GM13976 (cell line): ENCODE measurements at regions not wholly inside any gene's neighbourhood (a gene's known extent, or its start where the extent isn't known, plus 50 kb on each side); places are given as distances from the start of the nearest gene placed in this dataset.
A peak's percentile ranks its signal among the peaks of the same experiment; 100 is the strongest.
"Not testable (repeated sequence)": the region's sequence is repeated elsewhere in the genome, so short reads cannot be mapped to it uniquely, and the experiment has no call there.

ENCODE experiments used
- DNase-seq: peaks from one replicate; pipeline ENCODE4 v3.0.0; 2012; ENCODE audit warnings: low spot score
- in situ Hi-C: fragments of 300-500 bp; cut with MboI; formaldehyde crosslinking; loops from one replicate; pipeline ENCODE4 v1.12.0; 2022; ENCODE audit warnings: low sequenced_read_pairs, mixed read lengths, inconsistent platforms; ENCODE audit not compliant: unreplicated experiment
- TF ChIP-seq, protein P1 (sequence below): IDR thresholded peaks from 2 replicates; pipeline ENCODE4 v1.5.1; 2012; ENCODE audit warnings: borderline replicate concordance, mild to moderate bottlenecking; ENCODE audit not compliant: insufficient read depth; ENCODE audit errors: extremely low read depth, missing control alignments, control extremely low read depth

DNA sequence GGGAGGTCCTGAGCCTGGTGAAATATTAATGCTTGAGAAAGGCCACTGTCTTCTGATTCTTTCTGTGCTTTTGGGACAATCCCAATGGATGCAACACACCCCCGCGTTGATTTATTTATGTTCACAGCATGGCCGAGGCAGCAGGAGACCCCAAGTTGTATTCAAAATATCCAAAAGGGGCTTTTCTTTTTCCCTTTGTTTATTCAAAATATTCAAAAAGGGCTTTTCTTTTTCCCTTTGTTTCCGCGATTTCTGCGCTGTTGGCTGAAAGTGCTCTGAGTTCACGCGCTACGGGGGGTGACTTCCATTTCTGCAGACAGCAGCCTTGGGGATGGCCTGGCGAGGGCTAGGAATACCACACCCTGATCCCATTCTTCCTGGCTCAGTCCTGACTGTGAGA lies 59.5 kb upstream of the PPP2R3B start:
- TF ChIP-seq, protein P1, sequence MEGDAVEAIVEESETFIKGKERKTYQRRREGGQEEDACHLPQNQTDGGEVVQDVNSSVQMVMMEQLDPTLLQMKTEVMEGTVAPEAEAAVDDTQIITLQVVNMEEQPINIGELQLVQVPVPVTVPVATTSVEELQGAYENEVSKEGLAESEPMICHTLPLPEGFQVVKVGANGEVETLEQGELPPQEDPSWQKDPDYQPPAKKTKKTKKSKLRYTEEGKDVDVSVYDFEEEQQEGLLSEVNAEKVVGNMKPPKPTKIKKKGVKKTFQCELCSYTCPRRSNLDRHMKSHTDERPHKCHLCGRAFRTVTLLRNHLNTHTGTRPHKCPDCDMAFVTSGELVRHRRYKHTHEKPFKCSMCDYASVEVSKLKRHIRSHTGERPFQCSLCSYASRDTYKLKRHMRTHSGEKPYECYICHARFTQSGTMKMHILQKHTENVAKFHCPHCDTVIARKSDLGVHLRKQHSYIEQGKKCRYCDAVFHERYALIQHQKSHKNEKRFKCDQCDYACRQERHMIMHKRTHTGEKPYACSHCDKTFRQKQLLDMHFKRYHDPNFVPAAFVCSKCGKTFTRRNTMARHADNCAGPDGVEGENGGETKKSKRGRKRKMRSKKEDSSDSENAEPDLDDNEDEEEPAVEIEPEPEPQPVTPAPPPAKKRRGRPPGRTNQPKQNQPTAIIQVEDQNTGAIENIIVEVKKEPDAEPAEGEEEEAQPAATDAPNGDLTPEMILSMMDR = no peak

DNA sequence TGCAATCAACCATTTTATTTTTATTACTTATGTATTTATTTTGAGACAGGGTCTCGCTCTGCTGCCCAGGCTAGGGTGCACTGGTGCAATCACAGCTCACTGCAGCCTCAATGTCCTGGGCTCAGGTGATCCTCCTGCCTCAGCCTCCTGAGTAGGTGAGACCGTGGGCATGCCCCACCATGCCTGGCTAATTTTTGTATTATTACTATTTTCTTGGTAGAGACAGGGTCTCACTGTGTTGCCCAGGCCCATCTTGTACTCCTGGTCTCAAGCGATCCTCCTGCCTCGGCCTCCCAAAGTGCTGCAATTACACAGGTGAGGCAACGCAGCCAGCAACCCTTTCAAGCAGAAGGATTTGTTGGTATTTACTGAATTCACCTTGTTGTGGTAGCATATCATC lies 60.3 kb upstream of the PPP2R3B start:
- in situ Hi-C loops = no loop called here
- TF ChIP-seq, protein P1 = no peak
- DNase-seq = no peak

More for the DNA sequence above, 59.5 kb upstream of the PPP2R3B start:
- in situ Hi-C loops = no loop called here
- no peak for DNase-seq

DNA sequence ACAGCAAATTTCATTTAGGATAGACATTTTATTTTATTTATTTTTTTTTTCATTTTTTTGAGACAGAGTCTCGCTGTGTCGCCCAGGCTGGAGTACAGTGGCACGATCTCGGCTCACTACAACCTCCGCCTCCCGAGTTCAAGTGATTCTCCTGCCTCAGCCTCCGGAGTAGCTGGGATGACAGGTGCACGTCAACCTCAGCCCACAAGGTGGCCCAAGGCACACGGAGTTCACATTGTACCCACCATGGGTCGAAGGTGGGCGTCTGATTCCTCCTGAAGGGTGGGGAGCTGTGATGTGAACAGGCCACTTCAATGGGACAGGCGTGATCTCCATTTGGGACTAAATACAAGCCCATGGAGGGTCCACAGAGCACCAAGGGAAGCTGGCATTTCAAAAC lies 65.0 kb upstream of the PPP2R3B start:
- peak; percentile 3 for DNase-seq
- in situ Hi-C loops = not testable (repeated sequence)

DNA sequence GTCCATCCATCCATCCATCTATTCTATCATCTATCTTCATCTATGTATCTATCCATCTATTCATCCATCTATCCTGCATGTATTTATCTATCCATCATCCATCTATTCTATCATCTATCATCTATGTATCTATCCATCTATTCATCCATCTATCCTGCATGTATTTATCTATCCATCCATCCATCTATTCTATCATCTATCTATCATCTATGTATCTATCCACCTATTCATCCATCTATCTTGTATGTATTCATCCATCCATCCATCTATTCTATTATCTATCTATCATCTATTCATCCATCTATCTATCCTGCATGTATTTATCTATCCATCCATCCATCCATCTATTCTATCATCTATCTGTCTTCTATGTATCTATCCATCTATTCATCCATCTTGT lies 65.9 kb upstream of the PPP2R3B start:
- TF ChIP-seq, protein P1 = no peak
- DNase-seq = no peak
- in situ Hi-C loops = no loop called here

DNA sequence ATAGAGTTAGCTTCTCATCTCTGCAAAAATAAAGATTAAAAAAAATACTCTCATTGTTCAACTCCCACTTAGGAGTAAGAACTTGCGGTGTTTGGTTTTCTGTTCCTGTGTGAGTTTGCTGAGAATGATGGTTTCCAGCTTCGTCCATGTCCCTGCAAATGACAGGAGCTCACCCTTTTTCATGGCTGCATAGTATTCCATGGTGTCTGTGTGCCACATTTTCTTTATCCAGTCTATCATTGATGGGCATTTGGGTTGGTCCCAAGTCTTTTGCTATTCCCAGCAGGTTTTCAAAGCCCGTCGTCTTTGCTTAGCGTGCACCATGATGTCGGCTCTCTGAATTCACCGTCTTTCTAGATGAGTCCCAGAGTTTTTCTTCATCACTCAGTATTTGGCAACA lies 67.8 kb upstream of the PPP2R3B start:
- DNase-seq, in situ Hi-C loops: not testable (repeated sequence)

DNA sequence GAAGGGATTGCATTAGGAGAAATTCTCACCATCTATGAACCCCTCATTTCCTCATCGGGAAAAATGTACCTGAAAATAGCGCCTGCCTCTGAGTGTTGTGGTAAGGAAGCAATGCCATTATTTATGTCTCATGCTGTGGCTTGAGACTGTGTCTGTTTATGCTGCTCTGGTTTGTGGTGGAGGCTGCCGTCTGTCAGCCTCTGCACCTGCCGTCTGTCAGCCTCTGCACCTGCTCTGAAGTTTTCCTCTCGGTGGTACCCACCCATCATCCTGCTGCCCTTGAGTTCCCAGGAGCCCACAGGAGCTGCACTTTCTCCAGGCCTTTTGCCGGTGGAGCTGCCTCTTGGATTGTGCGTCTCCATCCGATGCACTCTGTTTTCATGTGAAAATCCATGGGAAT lies 68.5 kb upstream of the PPP2R3B start:
- no peak for DNase-seq
- TF ChIP-seq, protein P1 = no peak

DNA sequence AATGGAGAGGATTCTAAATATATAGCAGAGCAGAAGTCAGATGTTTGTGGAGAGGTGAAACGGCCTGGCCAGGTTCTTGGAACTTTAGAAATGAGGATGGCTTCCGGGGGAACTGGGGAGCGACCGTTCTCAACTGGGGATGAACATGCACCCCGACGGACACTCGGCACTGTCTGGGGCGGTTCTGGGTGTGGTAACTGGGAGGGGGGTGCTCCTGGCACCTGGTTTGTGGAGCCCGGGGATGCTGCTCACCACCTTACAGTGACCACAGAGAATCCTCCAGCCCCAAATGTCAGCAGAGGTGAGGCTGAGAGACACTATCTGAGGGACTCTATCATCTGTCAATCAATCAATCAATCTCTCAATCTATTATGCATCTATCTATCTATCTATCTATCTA lies 69.0 kb upstream of the PPP2R3B start:
- in situ Hi-C loops = no loop called here
- no peak for DNase-seq
- TF ChIP-seq, protein P1 = no peak

More for the DNA sequence above, 68.5 kb upstream of the PPP2R3B start:
- in situ Hi-C loops = no loop called here

DNA sequence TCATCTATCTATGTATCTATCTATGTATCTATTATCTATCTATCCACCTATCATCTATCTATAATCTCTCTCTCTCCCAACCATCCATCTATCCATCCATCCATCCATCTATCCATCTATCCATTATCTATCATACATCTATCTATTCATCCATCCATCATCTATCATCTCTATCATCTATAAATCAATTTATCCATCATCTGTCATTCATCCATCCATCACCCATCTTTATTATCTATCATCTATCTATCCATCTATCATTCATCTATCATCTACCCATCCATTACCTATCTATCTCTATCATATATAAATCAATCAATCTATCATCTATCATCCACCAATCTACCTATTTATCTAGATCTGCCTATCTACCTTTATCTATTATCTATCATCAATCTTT lies 69.4 kb upstream of the PPP2R3B start:
- DNase-seq = no peak
- TF ChIP-seq, protein P1 = no peak
- in situ Hi-C loops = no loop called here
